ENCODE measurements at regions not wholly inside any gene's neighbourhood (a gene's known extent, or its start where the extent isn't known, plus 50 kb on each side); places are given as distances from the start of the nearest gene placed in this dataset.

DNA sequence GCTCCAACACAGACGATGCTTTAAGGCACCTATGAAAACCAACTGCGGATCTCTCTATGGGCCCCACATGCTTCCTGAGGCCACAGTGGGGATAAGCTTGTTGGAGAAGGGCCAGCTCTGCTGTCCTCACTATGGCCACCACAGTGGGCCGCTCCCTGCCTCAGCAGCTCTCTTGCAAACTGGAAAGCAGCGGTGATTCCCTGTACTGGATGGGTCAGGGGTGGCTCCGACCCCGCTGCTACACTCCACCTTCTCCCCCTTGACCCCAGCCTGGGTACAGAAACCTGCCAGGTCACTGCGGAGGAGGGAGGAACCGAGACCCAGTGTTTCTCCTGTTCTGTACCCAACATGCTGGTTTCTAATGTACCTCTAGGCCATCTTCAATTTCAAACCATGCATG, 403.9 kb downstream of the CTTN start:
- TF ChIP-seq, protein P1, sequence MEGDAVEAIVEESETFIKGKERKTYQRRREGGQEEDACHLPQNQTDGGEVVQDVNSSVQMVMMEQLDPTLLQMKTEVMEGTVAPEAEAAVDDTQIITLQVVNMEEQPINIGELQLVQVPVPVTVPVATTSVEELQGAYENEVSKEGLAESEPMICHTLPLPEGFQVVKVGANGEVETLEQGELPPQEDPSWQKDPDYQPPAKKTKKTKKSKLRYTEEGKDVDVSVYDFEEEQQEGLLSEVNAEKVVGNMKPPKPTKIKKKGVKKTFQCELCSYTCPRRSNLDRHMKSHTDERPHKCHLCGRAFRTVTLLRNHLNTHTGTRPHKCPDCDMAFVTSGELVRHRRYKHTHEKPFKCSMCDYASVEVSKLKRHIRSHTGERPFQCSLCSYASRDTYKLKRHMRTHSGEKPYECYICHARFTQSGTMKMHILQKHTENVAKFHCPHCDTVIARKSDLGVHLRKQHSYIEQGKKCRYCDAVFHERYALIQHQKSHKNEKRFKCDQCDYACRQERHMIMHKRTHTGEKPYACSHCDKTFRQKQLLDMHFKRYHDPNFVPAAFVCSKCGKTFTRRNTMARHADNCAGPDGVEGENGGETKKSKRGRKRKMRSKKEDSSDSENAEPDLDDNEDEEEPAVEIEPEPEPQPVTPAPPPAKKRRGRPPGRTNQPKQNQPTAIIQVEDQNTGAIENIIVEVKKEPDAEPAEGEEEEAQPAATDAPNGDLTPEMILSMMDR (IDR thresholded peaks at IDR 0.05 in 2 of 3, conservative IDR thresholded peaks at IDR 0.05 in 1 of 3; ENCODE audit: borderline replicate concordance in 1 of 3, insufficient read depth in 1 of 3, low read depth in 2 of 3, low read length in 2 of 3), result no peak
- TF ChIP-seq EZH2 (IDR thresholded peaks at IDR 0.05), result no peak
- TF ChIP-seq TCF7L2 (IDR thresholded peaks at IDR 0.05; ENCODE audit: borderline replicate concordance, extremely low read depth, insufficient read depth, insufficient read length), result no peak
